HG03354 (cell line): ENCODE measurements at regions not wholly inside any gene's neighbourhood (a gene's known extent, or its start where the extent isn't known, plus 50 kb on each side); places are given as distances from the start of the nearest gene placed in this dataset.

ENCODE experiments used
- ATAC-seq: cut with Tn5 transposase; IDR thresholded peaks from one replicate; pipeline ENCODE4 v1.9.1; 2021; ENCODE audit warnings: mild to moderate bottlenecking; ENCODE audit not compliant: unreplicated experiment, poor library complexity, severe bottlenecking

DNA sequence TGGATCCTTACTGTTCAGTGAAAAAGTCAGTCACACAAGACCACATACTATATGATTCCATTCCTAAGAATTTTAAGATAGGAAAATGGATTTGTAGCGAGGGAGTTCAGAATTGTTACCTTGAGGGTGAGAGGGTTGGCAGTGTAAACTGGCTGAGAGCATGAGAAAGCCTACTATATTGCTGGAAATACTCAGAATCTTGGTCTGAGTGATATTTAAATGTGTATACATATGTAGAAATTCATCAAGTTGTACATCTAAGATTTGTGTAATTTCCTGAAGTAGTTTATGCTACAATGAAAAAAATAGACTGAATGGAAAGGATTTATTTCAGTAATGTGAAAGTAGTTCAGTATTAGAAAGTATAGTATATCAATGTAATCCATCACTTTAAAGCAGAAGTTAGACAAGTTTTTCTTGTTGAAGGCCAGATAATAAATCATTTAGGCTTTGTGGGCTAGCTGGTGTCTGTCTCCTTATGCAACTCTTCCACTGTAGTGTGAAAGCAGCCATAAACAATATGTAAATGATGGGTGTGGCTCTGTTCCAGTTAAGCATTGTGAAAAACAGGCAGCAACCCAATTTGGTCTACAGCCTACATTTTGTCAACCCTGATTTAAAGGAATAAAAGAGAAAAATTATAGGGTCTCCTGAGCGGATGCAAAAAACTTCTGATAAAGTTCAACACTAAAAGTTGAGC lies 127.2 kb upstream of the THY1 start:
- no peak for ATAC-seq

DNA sequence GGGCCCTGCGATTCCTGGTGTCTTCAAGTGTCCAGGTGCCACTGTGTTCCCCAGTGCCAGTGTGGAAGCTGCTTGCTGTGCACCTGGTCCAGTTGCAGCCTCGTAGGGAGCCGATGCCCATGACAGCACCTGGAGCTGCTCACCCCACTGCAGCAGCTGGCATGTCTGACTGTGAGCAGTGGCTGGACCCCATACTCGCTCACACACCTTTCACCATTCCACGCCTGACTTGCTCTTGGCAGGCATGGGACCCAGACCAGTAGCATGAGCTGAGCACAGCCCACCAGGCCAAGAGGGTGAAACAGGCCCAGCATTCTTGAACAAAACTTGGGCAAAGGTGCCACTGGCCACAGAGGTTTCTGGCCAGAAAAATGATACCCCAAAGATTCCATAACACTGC lies 124.5 kb upstream of the THY1 start:
- ATAC-seq, result no peak

DNA sequence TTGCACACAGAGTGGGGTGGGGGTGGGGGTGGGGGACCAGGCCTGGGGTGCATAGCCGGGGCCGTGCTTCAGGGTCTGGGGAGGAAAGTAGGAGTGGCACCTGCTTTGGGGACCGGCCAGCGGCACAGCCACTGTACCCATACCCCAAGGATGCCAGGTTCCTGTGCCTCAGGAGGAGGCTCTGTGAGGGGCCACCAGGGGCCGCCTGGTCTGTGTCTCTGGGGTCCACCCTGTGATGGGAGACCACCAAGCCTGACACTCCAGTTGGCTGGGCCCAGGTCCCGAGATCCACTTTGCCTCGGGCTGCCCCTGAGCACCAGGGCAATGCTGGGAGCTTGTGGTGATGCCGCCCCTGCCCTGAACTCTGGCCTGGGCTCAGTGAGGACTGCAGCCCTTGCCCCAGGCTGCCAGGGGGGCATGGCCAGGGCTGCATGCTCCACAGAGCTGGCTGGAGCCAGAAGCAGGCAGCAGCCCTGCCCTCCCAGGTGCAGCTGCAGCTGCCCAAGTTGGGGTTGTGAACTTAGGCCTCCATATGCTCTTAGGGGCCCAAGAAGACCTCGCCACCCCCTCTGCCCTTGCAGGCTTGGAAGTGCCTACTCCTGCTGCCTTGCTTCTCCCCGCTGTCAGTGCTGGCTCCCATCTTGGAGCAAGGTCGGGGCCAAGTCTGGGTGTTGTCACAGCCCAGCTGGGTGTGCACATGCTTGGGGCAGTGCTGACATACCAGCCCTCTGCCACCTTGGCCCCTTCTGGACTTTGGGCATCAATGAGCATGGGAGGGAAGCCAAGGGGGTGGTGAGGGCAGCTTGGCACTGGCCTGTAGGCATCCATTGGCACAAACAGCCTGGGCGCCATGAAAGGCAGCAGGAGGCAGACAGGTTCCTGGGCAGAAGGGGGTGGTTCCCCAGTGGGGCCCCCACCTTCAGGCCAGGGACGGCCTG lies 123.3 kb upstream of the THY1 start:
- no peak for ATAC-seq

DNA sequence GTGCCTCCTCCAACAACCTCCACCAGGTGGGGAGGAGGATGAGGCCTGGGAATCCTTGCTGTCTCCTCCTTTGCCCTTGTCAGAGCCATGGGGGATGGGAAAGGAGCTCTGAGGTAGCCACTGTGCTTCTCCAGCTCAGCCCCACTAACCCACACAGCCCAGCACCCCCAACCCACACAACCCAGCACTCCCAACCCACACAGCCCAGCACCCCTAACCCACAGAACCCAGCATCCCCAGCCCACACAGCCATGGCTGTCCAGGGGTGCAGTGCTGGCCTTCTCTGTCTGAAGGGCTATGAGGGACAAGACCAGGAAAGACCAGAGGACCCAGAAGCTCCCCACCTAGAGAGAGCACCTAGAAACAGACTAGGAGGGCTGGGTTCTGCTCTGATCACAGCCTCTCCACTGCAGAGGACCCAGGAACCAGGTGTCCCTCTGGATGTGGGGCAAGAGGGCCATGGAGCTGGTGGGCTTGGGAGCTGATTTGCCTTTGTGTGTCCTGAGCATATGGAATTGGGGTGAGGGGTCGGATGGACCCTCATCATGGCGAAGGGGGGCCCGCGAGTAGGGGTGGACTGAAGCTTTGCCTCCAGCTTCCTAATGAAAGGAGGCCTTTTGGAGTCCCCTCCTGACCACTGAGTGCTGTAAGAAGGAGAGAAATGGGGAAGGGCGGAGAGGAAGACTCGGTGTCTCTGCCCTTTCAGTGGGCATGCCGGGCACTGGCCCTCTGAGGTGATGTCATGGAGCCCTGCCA lies 117.6 kb upstream of the THY1 start:
- ATAC-seq, result no peak

DNA sequence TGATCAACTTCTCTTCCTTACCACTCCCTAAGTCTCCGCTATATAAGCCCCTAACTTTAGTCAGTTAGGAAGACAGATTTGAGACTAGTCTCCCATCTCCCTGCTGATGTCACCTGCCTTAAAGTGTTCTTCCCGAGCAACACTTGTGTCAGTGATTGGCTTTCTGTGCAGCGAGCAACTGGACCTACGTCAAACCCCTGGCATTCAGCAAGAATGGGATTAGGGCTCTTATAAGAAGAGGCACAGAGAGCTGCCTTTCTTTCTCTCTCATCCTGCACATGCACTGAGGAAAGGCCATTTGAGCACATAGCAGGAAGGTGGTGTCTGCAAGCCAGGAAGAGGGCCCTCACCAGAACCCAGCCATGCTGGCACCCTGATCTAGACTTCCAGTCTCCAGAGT lies 116.6 kb upstream of the THY1 start:
- no peak for ATAC-seq

DNA sequence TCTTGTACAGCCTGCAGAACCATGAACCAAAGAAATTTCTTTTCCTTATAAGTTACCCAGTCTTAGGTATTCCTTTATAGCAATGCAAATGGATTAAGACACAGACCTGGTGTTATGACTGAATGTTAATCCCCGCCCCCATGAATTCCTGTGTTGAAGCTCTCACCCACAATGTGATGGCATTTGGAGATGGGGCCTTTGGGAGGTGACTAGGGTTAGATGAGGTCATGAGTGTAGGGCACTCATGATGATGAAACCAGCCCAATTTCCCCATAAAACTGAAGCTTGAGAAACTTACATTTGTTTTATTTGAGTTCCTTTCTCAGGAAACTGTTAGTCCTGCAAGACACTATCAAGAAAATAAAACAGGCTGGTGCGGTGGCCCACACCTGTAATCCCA lies 115.8 kb upstream of the THY1 start:
- ATAC-seq, result no peak

DNA sequence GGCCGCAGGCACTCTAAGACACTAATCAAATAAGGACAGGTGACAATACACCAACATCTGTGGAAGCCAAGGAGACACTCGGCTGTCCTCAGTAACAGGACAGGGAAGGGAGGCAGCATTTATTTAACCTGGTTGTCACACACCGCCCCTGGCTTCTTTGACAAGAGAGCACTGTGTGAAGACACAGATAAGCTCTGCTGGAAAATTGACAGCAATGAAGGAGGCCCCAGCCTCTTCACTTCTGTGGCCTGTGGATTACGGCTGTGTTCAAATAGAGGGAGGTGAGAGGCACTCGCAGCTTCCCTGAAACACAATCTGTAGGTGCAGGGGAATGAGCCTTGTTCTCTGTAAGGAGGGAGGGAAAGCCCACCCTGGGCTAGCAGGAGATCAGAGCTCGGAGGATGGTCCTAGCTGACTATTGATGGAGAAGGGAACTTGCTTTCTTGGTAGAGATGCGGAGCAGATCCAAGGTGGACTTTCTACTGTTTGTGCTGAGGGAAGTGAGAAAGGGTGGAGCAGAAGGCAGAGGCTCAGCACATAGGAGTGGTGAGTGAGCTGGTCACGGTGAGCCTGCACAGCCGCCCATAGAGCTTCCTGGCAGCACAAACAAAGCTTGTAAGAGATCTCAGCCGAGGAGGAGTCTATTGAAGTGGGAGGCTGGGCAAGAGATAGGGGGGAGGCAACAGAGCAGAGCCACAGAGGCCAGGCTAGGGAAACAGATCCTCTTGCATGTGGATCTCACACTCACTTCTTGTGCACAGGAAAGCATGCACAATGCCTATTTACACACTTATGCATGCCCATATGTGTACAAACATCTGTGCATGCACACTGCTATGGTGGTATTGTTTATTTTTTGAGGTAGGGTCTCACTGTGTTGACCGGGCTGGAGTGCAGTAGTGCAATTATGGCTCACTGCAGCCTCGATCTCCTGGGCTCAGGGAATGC lies 114.6 kb upstream of the THY1 start:
- ATAC-seq, result no peak

DNA sequence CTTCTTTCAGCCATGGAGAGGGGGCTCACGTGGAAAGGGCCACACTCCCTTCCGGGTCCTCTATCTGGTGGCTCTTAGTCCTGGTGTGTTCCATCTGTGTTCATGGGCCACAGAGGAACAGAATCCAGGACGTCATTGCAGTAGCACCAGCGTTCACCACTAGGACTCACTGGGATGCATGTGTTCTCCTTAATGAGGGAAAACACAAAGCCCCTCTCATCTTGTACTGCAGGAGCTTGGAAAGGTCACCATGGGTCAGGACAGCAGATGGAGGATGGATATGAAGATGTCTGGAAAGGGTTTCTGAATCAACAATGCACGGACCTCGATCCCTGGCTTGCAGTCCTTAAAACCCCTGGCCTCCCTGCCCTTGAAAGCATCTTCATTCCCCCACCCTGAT lies 113.8 kb upstream of the THY1 start:
- no peak for ATAC-seq

DNA sequence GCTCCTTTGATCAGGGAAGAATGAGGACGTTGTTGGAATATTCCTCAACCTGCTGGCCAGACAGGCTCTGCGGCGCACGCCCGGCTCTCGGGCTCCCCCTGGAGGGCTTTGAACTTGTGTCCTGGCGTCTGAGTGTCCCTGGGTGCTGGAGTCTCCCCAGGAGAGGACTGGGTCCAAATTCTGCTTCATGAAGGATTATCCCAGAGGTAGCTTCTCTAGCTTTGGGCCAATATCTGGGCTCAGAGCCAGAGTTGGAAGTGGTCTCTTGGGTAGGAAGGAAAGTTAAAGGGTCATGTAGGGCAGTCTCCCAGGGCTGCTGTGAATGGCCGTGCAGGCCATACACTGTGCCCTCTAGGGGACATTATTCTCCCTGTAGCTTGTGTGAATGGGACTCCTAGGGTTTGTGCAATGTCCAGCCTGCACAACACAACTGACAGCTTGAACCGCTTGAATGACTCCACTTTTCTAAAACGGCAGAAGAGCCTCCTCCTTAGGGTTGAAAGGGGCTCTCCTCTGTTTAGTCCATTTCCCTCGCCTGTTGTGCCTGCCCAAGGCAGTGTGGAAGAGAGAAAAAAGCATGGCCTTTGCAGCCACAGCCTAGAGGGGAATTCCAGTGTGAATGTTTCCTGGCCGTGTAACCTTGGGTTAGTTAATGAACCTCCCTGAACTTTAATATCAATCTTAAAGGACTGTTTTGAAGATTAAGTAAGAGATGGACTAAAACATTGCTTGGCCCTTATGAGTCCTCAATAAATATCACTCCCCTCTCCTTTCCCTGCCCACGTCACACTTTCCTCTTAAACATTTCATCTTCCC lies 111.2 kb upstream of the THY1 start:
- ATAC-seq, result peak; percentile 70

DNA sequence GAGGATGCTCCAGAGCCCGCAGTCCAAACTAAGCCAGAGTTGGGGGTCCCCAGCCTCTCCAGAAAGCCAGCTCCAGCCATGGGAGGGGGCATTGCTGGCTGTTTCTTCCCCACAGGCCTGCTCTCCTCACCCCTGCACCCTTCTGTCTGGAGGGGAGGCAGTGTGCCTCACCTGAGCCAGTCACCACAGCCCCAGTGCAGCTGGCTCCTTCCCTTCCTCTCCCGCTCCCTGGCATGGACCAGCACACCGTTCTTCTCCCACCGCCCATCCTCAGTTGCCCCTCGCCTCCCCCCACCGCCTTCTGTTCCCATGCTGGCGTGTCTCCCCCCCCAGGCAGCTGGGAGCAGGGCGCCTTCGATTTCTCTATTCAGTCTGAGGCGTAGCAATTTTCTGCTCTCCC lies 110.5 kb upstream of the THY1 start:
- no peak for ATAC-seq

DNA sequence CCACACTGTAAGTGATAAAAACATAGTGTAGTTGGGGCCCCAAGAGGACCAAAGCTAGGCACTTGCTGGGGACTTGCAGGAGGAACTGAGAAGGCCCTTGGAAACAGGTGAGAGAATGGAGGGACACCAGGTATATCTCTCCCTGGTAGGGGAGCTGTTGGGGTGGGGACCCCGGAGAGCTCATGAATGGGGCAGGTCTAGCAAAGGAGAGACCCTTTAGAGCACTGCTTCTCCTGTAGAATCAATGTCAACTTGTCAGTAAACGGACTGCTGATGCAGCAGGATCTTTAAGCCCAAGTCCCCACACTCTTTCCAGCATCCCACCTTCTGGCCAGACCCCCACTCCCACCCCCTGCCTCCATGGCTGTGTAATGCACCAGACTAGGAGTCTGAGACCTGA lies 109.6 kb upstream of the THY1 start:
- ATAC-seq, result no peak

DNA sequence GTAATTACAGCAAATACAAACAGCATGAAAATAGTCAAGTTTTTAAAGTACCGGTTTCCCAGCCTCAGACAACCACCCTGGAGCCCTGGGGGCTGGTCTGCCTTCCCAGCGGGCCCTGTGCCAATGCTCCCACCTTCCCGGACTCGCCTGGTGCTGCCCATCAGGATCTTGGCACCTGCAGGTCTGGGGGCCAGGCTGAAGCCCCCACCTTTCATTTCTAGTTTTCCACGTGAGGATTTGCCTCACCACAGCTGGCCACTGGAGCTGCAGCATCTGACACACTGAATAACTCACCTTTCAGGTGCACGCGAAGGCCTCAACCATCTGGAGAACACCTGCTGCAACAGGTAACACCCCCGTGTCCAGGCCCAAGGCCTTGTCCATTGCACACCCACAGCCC lies 108.7 kb upstream of the THY1 start:
- ATAC-seq, result no peak

DNA sequence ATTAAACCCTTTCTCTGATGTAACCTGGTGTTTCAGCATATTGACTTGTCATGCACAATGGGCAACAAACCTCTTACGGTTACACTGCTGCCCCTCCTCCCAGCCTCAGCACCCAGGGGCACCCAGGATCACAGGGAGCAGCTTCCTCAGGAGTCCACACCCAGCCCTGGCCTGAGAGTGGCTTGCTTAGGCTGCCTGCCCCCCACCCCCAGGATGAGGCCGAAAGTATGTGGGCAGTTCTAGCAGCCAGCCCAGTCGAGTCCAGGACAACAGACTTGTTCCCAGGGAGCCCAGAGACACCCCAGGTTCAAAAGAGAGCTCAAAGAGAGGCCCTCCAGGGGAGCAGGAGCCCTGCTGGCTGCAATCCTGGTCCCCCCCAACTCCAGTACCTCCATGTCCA lies 108.1 kb upstream of the THY1 start:
- ATAC-seq, result no peak

DNA sequence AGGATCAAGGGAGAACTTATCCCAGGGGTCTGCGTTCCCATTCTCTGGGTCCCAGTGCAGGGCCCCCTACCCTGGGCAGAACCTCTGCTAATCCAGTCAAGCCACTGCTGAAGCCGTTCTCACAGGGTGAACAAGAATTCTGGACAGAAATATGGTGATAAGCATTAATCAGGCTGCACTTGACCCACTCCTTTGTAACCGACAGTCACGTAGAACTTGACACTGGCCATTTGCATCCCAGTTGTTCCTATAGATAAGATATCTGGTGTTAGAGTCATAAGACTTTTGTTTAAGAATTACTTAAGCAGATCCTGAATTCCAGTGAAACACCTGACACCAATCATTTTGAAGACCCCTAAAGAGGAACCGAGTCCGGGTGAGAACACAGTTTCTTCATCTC lies 107.5 kb upstream of the THY1 start:
- ATAC-seq, result no peak

DNA sequence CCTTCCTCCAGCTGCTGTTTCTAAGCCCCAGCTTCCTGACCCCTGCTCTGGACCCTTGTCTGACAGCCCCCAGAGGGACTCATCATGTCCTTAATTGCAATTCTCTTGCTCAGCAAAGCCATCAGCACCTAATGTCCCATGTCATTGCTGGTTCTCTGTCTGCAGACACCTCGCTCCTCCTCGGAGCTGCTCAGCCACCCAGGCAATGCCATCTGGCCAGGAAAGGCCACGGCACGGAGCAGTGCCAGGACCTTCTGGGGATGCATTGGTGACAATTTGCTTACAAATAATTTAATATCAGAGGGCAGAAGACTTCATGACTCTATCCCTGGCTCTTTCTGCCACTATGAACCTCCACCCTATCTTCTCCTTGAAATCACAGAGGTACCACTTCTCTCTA lies 107.0 kb upstream of the THY1 start:
- ATAC-seq, result no peak

DNA sequence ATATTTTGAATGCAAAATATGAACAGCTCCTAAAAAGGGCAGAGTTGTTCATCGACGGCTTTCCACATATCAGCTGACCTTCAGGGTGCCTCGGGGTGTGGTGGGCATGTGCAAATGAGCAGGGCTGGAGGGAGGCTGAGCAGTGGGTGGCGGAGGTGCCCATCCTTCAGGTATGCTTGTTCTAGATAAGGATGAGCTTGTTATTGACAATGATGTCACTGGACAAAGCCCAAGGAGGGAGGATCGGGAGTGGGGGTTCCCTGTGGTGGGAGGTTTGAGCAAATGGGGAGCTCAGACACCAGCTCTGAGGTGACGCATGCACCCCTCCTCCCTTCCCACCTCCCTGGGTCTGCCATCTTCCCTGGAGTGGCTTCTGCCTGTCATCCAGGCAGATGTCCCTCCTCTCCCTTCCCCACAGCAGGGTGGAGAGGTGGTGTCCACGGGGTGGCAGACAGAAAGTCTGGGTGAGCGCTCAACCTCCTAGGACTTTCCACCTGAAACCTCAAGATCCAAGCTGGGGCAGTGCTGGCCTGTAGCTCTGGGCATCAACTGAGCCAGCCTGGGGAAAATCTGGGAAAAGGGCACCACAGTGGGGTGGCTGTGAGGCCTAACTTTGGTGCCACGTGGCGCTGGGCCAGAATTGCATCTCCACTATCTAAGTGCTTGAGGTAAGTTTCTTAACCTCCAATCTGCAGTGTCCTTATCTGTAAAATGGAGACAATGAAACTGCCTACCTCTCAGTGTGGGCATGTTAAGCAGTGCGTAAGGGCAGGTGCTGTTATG lies 106.3 kb upstream of the THY1 start:
- no peak for ATAC-seq

DNA sequence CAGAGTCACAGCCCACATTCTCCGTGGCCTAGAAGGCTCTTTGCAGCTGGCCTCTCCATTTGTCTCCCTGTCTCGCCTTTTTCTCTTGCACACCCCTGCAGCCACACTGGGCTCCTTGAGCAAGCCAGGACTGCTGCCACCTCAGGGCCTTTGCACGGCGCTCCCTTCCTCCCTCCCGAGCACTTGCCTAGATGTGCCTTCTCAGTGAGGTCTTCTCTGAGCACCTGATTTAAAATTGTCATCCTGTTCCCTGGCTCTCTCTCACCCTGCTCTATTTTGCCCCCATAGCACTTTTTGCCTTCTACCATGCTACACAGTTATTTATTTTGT lies 102.9 kb upstream of the THY1 start:
- ATAC-seq, result no peak

DNA sequence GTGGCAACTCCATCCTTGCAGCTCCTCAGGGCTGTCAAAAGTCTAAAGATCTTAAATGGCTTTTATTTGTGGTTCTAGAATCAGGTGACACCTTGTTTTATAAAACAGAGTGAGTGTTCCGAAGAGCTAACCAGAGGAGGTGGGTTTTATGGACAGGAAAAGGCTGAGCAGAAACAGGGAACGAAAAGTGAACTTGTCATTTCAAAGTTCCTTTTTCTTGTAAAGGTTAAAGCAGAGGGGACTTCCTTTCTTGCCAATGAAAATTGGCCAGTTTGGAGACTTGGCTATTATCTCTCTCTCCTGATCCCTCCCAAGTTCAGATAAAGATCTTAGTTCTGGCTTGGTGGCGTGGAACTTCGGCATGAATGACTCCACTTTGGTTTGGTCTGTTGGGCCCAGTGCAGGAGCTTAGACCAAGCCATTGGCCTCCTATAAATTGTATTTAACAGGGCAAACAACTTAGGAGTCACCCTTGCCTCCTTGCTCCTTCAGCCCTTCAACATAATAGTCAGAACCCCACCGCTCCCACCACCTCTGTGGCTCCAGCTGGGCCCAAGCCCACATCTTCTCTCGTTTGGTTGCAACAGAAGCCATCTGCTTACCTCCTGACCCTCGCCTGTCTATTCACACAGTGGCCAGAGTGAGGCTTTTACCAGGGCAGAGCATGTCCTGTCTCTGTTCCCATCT lies 102.4 kb upstream of the THY1 start:
- ATAC-seq, result no peak
